HG02970 (cell line): ENCODE measurements at regions not wholly inside any gene's neighbourhood (a gene's known extent, or its start where the extent isn't known, plus 50 kb on each side); places are given as distances from the start of the nearest gene placed in this dataset.

Experiments
- ATAC-seq: cut with Tn5 transposase; IDR thresholded peaks from one replicate; pipeline ENCODE4 v1.9.1; 2021; ENCODE audit warnings: mild to moderate bottlenecking, moderate library complexity, moderate number of reproducible peaks; ENCODE audit not compliant: unreplicated experiment, low FRiP score

GRCh38 chr1:36722871-36723270 is 240.2 kb upstream of the CSF3R start:
- no peak for ATAC-seq

GRCh38 chr1:36721261-36721660 is 238.5 kb upstream of the CSF3R start:
- ATAC-seq = no peak

- ATAC-seq = no peak
Observed at GRCh38 chr1:36717431-36717830, 234.7 kb upstream of the CSF3R start.

GRCh38 chr1:36715797-36716196 is 233.1 kb upstream of the CSF3R start:
- no peak for ATAC-seq

GRCh38 chr1:36714301-36714700 is 231.6 kb upstream of the CSF3R start:
- no peak for ATAC-seq

GRCh38 chr1:36711480-36711879 is 228.8 kb upstream of the CSF3R start:
- ATAC-seq = no peak

- ATAC-seq = no peak
Observed at GRCh38 chr1:36710951-36711350, 228.2 kb upstream of the CSF3R start.

GRCh38 chr1:36709869-36710481 is 227.3 kb upstream of the CSF3R start:
- ATAC-seq = no peak

- no peak for ATAC-seq
Observed at GRCh38 chr1:36708587-36708986, 225.9 kb upstream of the CSF3R start.

GRCh38 chr1:36707221-36707620 is 224.5 kb upstream of the CSF3R start:
- no peak for ATAC-seq

GRCh38 chr1:36706416-36706815 is 223.7 kb upstream of the CSF3R start:
- ATAC-seq = no peak

- no peak for ATAC-seq
Observed at GRCh38 chr1:36705629-36706028, 222.9 kb upstream of the CSF3R start.

GRCh38 chr1:36703526-36704208 is 221.0 kb upstream of the CSF3R start:
- ATAC-seq = no peak

GRCh38 chr1:36702963-36703362 is 220.2 kb upstream of the CSF3R start:
- no peak for ATAC-seq

GRCh38 chr1:36699113-36699911 is 216.6 kb upstream of the CSF3R start:
- no peak for ATAC-seq

GRCh38 chr1:36697836-36698605 is 215.3 kb upstream of the CSF3R start:
- ATAC-seq = no peak

GRCh38 chr1:36696261-36696940 is 213.7 kb upstream of the CSF3R start:
- no peak for ATAC-seq

- ATAC-seq = no peak
Observed at GRCh38 chr1:36693603-36694002, 210.9 kb upstream of the CSF3R start.

GRCh38 chr1:36693161-36693525 is 210.4 kb upstream of the CSF3R start:
- ATAC-seq = no peak

GRCh38 chr1:36692465-36693160 is 209.9 kb upstream of the CSF3R start:
- ATAC-seq = no peak
